ENCODE measurements at regions not wholly inside any gene's neighbourhood (a gene's known extent, or its start where the extent isn't known, plus 50 kb on each side); places are given as distances from the start of the nearest gene placed in this dataset.

DNA sequence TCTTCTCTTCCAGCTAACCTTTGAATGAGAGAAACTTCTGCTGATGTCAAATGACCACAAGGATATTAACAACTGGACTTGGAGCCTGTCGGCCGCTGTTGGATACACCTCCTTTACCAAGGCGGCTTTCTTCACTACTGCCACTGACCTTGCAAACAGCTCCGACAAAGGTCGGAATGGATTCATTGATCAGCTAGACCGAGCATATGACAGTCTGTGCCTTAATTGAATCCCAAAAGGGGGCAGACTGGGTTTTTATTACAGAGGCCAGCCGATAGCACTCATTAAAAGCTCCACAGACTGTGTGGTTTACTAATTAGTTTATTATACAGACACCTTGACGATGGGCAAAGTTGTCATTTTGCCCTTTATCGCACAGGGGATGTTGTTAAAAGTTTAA is 394.5 kb downstream of the RERGL start:
- Histone ChIP-seq H3K36me3 (ENCODE audit: control insufficient read depth, insufficient read depth, low read length) (no peaks in the 10 kb centered on the region), H3K27me3 (ENCODE audit: control insufficient read depth, insufficient read depth, low read length) (peaks cover 3% of the 10 kb centered on the region), H3K4me3 (ENCODE audit: low read depth, low read length) (no peak overlapping the region)
- TF ChIP-seq, protein P1, sequence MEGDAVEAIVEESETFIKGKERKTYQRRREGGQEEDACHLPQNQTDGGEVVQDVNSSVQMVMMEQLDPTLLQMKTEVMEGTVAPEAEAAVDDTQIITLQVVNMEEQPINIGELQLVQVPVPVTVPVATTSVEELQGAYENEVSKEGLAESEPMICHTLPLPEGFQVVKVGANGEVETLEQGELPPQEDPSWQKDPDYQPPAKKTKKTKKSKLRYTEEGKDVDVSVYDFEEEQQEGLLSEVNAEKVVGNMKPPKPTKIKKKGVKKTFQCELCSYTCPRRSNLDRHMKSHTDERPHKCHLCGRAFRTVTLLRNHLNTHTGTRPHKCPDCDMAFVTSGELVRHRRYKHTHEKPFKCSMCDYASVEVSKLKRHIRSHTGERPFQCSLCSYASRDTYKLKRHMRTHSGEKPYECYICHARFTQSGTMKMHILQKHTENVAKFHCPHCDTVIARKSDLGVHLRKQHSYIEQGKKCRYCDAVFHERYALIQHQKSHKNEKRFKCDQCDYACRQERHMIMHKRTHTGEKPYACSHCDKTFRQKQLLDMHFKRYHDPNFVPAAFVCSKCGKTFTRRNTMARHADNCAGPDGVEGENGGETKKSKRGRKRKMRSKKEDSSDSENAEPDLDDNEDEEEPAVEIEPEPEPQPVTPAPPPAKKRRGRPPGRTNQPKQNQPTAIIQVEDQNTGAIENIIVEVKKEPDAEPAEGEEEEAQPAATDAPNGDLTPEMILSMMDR (IDR thresholded peaks at IDR 0.05; ENCODE audit: insufficient read depth, low read length, poor library complexity, severe bottlenecking): no peak
- no peak for DNase-seq (ENCODE audit: low read depth)

DNA sequence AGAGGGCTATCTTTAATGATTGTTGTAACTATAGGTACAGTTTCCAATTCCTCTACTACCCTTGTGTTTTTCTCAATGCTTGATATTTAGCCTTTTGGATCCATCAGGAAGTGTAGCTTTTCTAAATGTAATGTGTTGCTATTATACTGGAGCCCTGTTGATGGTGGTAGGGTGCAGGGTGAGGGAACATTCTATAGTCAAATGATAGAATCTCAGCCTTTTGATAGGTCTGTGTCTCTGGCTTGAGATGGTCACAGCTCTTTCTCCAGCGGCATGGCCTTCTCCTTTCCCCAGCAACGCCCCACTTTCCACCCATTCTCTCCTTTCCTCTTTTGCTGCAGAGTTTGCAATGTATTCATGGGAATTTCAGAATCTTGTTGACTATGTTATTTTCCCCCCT is 398.6 kb downstream of the RERGL start:
- no peak for DNase-seq (ENCODE audit: low read depth)
- TF ChIP-seq, protein P1 (IDR thresholded peaks at IDR 0.05; ENCODE audit: insufficient read depth, low read length, poor library complexity, severe bottlenecking): no peak
- H3K4me3 ChIP-seq (ENCODE audit: low read depth, low read length): no peak overlapping the region
- peaks cover 3% of the 10 kb centered on the region for H3K27me3 ChIP-seq (ENCODE audit: control insufficient read depth, insufficient read depth, low read length)
- H3K36me3 ChIP-seq (ENCODE audit: control insufficient read depth, insufficient read depth, low read length): no peaks in the 10 kb centered on the region

DNA sequence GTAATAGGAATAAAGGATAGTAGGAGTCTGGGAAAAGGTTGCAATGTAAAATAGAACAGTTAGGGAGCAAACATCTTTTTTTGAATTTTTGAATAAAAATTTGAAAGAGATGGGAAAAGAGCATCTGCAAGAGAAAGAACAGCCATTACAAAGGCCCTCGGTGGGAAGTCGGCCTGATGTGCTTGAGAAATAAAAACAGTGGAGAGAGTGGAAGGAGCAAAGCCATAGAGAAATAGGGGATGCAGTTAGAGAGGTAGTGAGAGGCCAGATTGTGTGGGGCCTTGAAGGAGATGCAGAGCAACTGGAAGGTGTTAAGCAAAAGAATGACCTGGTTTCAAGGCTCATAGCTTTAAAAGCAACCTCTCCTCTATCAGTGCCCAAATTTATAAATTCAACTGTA is 409.8 kb downstream of the RERGL start:
- H3K4me3 ChIP-seq (ENCODE audit: low read depth, low read length): no peak overlapping the region
- TF ChIP-seq, protein P1 (IDR thresholded peaks at IDR 0.05; ENCODE audit: insufficient read depth, low read length, poor library complexity, severe bottlenecking): no peak
- no peak for DNase-seq (ENCODE audit: low read depth)

DNA sequence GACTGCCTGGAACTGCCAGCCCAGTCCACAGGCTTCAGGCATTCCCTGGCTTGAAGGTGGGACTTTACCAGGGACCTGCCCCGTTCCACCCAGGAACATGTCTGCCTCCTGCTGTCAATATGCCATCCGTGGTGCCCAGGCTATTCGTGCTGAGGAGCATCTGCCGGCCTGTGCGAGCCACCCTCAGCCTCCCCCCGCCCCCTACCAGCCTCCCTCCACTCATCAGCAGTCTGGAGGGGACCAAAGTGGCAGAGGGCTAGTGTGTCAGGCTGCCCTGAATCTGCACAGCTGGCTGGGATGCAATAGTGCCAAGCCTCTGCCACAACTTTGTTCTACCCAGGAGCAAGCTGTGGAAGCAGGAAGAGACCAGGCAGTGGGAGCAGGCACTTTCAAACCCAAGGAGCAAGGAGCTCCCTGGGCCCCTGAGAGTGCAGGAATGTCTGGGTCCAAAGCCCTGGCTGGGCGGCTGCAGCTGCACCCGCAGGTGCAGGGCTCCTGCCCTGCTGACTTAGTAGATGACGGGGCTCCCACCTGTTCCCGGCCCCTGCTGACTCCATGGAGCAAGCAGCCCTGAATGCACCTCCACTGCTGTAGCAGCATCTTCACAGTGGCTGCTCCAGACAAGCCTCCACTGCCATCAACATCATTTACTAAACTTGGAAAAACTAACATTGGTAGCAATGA is 423.2 kb downstream of the RERGL start:
- Histone ChIP-seq H3K36me3 (ENCODE audit: control insufficient read depth, insufficient read depth, low read length) (no peaks in the 10 kb centered on the region), H3K4me3 (ENCODE audit: low read depth, low read length) (no peak overlapping the region), H3K27me3 (ENCODE audit: control insufficient read depth, insufficient read depth, low read length) (no peaks in the 10 kb centered on the region)
- DNase-seq (ENCODE audit: low read depth): no peak
- TF ChIP-seq, protein P1 (IDR thresholded peaks at IDR 0.05; ENCODE audit: insufficient read depth, low read length, poor library complexity, severe bottlenecking): no peak

More for the DNA sequence above, 409.8 kb downstream of the RERGL start:
- Histone ChIP-seq H3K27me3 (ENCODE audit: control insufficient read depth, insufficient read depth, low read length) (no peaks in the 10 kb centered on the region), H3K36me3 (ENCODE audit: control insufficient read depth, insufficient read depth, low read length) (no peaks in the 10 kb centered on the region)

DNA sequence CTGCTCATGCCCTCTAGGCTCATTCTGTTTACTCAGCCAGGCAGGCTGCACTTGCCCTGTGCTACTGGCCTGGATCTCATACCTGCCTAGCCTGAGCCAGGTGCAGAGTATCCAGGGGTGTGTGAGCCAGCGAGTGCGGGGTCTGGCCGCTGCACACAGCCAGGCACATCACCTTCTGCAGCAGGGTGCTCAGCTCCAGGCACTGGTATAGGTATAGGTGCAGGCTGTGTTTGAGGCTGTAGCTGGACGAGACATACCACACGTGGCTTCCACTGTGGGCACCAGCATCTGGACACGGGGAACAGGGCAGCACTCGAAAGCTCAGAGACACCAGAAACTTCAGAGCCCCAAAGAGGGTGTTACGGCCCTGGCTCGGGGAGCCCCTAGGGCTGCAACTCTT is 424.2 kb downstream of the RERGL start:
- H3K27me3 ChIP-seq (ENCODE audit: control insufficient read depth, insufficient read depth, low read length): no peaks in the 10 kb centered on the region
- TF ChIP-seq, protein P1 (IDR thresholded peaks at IDR 0.05; ENCODE audit: insufficient read depth, low read length, poor library complexity, severe bottlenecking): no peak
- DNase-seq (ENCODE audit: low read depth): no peak
- no peak overlapping the region for H3K4me3 ChIP-seq (ENCODE audit: low read depth, low read length)
- H3K36me3 ChIP-seq (ENCODE audit: control insufficient read depth, insufficient read depth, low read length): no peaks in the 10 kb centered on the region

DNA sequence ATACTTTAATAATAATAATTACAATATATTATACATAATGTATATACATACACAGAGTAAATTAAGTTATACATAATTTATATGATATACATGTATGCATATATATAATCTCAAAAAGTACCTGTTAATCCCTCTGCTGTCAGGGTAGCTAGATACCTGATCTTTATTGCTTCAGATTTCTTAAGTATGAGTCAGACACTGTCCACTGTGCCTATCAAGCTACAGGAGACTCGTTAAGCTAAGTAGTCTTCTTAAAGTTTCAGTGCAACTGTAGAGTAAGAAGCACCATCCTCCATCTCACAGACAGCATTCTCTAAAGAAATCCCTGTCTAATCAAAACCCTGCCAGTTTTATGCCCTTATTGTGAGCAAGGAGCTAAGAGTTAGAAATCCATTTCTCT is 428.7 kb downstream of the RERGL start:
- no peak for DNase-seq (ENCODE audit: low read depth)
- no peaks in the 10 kb centered on the region for H3K36me3 ChIP-seq (ENCODE audit: control insufficient read depth, insufficient read depth, low read length)
- TF ChIP-seq, protein P1 (IDR thresholded peaks at IDR 0.05; ENCODE audit: insufficient read depth, low read length, poor library complexity, severe bottlenecking): no peak
- H3K4me3 ChIP-seq (ENCODE audit: low read depth, low read length): no peak overlapping the region
- no peaks in the 10 kb centered on the region for H3K27me3 ChIP-seq (ENCODE audit: control insufficient read depth, insufficient read depth, low read length)
